HCT116 (cell line): ENCODE measurements at regions not wholly inside any gene's neighbourhood (a gene's known extent, or its start where the extent isn't known, plus 50 kb on each side); places are given as distances from the start of the nearest gene placed in this dataset.

Experiments
- JUND ChIP-seq: IDR thresholded peaks from 2 replicates; pipeline ENCODE4 v1.6.1; 2012
- POLR2A ChIP-seq: IDR thresholded peaks from 2 replicates; pipeline ENCODE4 v1.7.0; 2011; ENCODE audit warnings: borderline replicate concordance; ENCODE audit not compliant: insufficient read depth, insufficient read length; ENCODE audit errors: extremely low read depth
- POLR2AphosphoS5 ChIP-seq: IDR thresholded peaks from 2 replicates; pipeline ENCODE4 v1.6.1; 2011; ENCODE audit warnings: mild to moderate bottlenecking, low read depth, low read length, moderate library complexity
- RAD21 ChIP-seq: IDR thresholded peaks from 2 replicates; pipeline ENCODE4 v1.6.1; 2012; ENCODE audit warnings: low read depth, mild to moderate bottlenecking
- SRF ChIP-seq: IDR thresholded peaks from 2 replicates; pipeline ENCODE4 v1.6.1; 2012; ENCODE audit warnings: low read depth
- TF ChIP-seq, protein P1 (sequence below), 3 experiments: fragments of 200-600 bp in 1 of 3; sonication (generic) in 1 of 3; IDR thresholded peaks in 2 of 3; conservative IDR thresholded peaks in 1 of 3; 2 replicates each; pipeline ENCODE4 v1.5.1; 2012 to 2017; ENCODE audit warnings: low read depth in 2 of 3, low read length in 2 of 3, antibody characterized with exemption in 1 of 3, borderline replicate concordance in 1 of 3, control low read depth in 1 of 3, mild to moderate bottlenecking in 1 of 3, mixed read lengths in 1 of 3, mixed run types in 1 of 3, moderate library complexity in 1 of 3; ENCODE audit not compliant: insufficient read depth in 1 of 3
- TF ChIP-seq, protein P2 (sequence below): IDR thresholded peaks from 2 replicates; pipeline ENCODE4 v1.6.1; 2012; ENCODE audit warnings: low read depth

- no peak for TF ChIP-seq POLR2A
- TF ChIP-seq SRF, result no peak
- TF ChIP-seq, protein P1, sequence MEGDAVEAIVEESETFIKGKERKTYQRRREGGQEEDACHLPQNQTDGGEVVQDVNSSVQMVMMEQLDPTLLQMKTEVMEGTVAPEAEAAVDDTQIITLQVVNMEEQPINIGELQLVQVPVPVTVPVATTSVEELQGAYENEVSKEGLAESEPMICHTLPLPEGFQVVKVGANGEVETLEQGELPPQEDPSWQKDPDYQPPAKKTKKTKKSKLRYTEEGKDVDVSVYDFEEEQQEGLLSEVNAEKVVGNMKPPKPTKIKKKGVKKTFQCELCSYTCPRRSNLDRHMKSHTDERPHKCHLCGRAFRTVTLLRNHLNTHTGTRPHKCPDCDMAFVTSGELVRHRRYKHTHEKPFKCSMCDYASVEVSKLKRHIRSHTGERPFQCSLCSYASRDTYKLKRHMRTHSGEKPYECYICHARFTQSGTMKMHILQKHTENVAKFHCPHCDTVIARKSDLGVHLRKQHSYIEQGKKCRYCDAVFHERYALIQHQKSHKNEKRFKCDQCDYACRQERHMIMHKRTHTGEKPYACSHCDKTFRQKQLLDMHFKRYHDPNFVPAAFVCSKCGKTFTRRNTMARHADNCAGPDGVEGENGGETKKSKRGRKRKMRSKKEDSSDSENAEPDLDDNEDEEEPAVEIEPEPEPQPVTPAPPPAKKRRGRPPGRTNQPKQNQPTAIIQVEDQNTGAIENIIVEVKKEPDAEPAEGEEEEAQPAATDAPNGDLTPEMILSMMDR (IDR thresholded peaks at IDR 0.05 in 2 of 3, conservative IDR thresholded peaks at IDR 0.05 in 1 of 3; ENCODE audit: borderline replicate concordance in 1 of 3, insufficient read depth in 1 of 3, low read depth in 2 of 3, low read length in 2 of 3), result no peak
- TF ChIP-seq, protein P2, sequence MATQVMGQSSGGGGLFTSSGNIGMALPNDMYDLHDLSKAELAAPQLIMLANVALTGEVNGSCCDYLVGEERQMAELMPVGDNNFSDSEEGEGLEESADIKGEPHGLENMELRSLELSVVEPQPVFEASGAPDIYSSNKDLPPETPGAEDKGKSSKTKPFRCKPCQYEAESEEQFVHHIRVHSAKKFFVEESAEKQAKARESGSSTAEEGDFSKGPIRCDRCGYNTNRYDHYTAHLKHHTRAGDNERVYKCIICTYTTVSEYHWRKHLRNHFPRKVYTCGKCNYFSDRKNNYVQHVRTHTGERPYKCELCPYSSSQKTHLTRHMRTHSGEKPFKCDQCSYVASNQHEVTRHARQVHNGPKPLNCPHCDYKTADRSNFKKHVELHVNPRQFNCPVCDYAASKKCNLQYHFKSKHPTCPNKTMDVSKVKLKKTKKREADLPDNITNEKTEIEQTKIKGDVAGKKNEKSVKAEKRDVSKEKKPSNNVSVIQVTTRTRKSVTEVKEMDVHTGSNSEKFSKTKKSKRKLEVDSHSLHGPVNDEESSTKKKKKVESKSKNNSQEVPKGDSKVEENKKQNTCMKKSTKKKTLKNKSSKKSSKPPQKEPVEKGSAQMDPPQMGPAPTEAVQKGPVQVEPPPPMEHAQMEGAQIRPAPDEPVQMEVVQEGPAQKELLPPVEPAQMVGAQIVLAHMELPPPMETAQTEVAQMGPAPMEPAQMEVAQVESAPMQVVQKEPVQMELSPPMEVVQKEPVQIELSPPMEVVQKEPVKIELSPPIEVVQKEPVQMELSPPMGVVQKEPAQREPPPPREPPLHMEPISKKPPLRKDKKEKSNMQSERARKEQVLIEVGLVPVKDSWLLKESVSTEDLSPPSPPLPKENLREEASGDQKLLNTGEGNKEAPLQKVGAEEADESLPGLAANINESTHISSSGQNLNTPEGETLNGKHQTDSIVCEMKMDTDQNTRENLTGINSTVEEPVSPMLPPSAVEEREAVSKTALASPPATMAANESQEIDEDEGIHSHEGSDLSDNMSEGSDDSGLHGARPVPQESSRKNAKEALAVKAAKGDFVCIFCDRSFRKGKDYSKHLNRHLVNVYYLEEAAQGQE, result no peak
- TF ChIP-seq POLR2AphosphoS5, result no peak
- TF ChIP-seq JUND, result no peak
- no peak for TF ChIP-seq RAD21
Observed at GRCh38 chr2:94774851-94775250, 96.4 kb upstream of the TEKT4 start.
